GM12892 (cell line): ENCODE measurements at regions not wholly inside any gene's neighbourhood (a gene's known extent, or its start where the extent isn't known, plus 50 kb on each side); places are given as distances from the start of the nearest gene placed in this dataset.

Experiments used
- POLR2A ChIP-seq: IDR thresholded peaks from 2 replicates; pipeline ENCODE4 v1.6.1; 2011; ENCODE audit warnings: low read depth, low read length, control low read depth
- POLR2AphosphoS5 ChIP-seq: IDR thresholded peaks from 2 replicates; pipeline ENCODE4 v1.6.1; 2011; ENCODE audit warnings: low read depth, low read length, control low read depth
- TAF1 ChIP-seq: IDR thresholded peaks from 2 replicates; pipeline ENCODE4 v1.6.1; 2011; ENCODE audit warnings: low read depth, mild to moderate bottlenecking, control low read depth, low read length, borderline replicate concordance

DNA sequence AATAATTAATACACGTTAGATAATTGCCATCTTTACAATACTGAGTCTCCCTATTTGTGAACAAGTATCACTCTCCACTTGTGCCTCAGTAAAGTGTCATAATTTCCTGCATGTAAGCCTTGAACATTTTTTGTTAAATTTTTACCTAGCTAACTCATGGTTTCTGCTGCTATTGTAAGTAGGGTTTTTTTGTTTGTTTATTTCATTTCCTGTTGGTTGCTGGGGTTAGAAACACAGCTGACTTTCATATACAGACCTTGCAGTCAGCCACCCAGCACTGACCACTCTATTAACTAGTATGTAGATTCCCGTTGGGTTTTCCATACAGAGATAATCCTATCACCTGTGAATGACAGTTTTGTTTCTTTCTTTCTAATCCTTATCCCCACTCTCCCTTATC, 133.3 kb downstream of the MPP7 start:
- no peak for TF ChIP-seq POLR2AphosphoS5
- TF ChIP-seq POLR2A, result no peak
- TF ChIP-seq TAF1, result no peak
